GM18498 (cell line): ENCODE measurements at regions not wholly inside any gene's neighbourhood (a gene's known extent, or its start where the extent isn't known, plus 50 kb on each side); places are given as distances from the start of the nearest gene placed in this dataset.
"Not testable (repeated sequence)": the region's sequence is repeated elsewhere in the genome, so short reads cannot be mapped to it uniquely, and the experiment has no call there.

Experiments used
- ATAC-seq: cut with Tn5 transposase; IDR thresholded peaks from one replicate; pipeline ENCODE4 v1.9.1; 2021; ENCODE audit warnings: mild to moderate bottlenecking, moderate library complexity; ENCODE audit not compliant: unreplicated experiment

DNA sequence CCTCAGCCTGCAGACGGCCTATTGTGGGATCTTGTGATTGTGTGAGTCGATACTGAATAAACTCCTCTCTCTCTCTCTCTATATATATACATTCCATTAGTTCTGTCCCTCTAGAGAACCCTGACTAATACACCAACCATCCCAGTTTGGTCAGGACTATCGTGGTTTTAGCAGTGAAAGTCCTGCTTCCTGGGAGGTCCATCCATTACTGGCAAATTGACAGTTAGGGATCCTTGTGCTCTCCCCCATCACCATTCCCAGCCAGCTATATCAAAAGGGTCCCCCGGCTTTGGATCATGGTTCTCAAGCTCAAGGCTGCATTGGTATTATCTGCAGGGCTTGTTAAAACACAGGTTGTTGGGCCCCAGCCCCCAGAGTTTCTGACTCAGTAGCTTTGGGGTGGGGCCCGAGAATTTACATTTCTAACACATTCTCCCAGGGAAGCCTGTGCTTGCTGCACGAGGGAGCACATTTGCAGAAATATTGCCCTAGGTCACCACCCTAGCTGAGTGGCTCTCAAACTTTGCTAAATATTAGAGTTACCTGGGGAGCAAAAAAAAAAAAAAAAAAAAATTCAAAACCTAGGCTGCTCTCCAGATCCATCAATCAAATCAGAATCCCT, 899.1 kb upstream of the AUTS2 start:
- no peak for ATAC-seq

DNA sequence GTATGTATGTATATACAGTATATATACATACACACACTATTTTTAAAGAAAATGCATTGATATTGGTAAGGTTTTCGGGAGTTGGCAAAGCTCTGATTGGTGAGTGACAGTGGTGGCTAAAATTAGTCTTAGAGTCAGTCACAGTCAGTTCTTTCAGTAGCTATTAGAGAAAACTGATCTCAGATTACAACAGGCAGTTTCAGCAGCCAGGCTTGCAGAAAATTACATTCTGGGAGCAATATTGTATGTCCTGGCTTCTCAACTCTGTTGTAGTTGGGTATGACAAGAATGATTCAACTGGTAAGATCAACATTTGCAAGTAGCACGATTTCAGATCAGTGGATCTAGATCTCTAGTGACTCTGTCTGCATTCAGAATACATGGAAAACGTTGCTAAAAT, 897.9 kb upstream of the AUTS2 start:
- ATAC-seq = no peak

DNA sequence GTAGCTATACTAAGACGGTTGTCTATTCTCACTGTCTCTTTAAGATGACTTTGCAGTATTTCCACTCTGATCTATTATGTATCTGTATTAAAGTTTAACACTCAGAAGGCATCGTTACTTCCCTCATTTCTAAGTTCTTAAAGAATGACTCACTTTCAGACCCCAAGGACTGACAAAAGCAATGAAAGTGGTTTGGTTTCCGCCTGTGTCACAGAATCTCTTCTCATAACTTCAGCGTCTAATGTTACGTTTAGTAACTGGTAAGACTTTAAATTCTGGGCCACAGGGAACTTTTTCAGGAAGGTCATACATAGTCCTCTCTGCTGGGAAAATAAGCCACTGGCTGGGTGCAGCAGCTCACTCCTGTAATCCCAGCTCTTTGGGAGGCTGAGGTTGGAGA, 892.0 kb upstream of the AUTS2 start:
- no peak for ATAC-seq

DNA sequence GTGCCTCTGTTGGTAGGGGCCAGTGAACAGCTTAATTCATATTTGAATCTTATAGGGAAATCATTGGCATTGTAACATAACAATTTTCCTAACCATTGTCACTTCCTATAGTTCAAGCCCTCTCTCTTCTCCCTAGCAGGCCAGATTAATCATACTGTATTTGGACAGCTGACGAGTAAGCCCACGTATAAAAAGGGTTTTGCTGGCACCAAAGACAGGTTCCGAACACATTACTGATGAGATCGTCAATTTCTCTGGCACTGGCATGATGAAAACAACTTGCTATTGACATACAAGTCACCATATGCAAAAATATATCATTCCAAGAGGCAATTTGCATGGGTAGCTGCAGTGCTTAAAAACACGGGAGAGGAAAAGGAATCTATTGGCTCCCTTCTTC, 891.1 kb upstream of the AUTS2 start:
- no peak for ATAC-seq

DNA sequence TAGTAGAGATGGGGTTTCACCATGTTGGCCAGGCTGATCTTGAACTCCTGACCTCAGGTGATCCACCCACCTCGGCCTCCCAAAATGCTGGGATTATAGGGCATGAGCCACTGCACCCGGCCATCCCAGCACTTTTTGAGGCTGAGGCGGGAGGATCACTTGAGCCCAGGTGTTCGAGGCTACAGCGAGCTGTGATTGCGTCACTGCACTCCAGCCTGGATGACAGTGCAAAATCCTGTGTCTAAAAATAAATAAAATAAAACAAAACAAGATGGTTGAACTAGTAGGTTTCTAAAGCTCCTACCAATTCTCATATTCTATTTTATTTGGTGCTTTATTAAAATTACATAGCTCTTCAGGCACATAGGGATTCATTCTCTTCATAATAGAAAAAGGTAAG, 890.3 kb upstream of the AUTS2 start:
- ATAC-seq = no peak

DNA sequence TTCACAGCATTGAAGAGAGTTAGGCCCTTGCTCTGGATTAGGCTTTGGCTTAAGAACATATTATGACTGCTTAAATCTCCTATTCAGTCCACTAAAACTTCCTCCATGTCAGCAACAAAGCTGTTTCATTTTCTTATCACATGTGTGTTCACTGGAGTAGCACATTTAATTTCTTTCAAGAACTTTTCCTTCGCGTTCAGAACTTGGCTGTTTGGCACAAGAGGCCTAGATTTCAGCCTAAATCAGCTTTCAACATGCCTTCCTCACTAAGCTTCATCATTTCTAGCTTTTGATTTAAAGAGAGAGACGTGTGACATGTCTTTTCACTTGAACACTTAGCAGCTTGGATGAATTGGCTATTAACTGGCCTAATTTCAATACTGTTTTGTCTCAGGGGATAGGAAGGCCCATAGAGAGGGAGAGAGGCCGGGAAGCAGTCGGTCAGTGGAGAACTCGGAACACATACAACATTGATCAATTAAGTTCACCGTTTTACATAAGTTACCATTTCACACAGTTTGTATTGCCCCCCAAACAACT, 885.2 kb upstream of the AUTS2 start:
- ATAC-seq = no peak

DNA sequence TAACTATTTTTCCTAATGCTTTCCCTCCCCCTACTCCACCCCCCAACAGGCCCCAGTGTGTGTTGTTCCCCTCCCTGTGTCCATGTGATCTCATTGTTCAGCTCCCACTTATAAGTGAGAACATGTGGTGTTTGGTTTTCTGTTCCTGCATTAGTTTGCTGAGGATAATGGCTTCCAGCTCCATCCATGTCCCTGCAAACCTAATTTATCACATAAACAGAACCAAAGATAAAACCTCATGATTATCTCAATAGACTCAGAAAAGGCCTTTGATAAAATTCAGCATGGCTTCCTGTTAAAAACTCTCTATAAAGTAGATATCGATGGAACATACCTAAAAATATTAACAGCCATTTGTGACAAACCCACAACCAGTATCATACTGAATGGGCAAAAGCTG, 884.1 kb upstream of the AUTS2 start:
- ATAC-seq = not testable (repeated sequence)

DNA sequence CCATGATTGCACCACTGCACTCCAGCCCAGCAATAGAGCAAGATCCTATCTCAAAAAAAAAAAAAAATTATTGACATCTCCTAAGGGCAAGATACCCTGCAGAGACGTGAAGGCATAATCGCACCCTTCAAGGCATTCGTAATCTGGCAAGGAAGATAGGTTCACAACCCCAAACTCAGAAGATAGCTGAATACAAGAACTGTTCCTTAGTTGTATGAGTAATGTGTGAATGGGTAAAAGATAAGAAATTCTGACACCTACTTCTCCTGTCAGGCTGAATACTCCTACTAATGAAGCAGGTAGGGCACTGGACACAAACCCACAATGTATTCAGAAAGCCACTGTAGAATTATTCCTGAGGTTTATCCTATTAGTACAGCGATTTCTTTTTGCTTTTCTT, 882.4 kb upstream of the AUTS2 start:
- ATAC-seq = no peak

DNA sequence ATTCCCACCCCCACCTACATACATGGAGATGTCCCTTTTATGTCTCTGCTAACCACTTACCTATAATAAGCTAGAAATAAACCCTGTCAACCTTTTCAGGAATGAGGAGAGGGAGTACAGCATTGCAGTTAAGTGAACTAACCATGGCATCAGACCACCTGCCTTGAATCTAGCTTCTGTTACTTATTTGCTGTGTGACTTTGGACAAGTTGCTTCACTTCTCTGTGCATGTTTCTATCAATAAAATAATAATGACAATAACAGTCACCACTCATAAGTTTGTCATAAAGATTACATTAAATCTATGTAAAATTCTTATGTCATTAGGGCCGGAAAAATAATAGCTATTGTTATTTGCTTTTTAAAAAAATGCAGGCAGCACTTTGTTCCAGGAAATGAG, 881.1 kb upstream of the AUTS2 start:
- ATAC-seq = no peak

DNA sequence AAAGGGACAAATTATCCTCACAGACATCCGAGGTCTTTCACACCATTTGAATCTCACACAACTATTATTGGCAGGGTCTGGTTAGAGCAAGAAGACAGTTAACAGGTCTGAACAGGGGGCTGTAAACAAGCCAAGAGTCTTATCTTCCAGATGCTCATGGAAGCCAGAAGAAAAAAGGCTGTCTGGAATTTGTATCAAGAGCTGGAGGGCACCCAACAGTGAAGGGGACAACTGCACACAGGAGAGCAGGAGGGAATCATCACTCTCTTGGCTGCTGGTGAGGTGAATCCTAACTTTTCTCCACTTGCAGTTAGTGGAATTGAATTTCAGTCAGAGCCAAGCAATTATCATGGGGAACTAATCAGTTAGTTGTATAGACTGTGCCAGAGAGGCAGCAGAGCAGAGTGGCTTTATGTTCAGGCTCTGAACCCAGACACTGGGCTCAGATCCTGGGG, 880.2 kb upstream of the AUTS2 start:
- ATAC-seq = no peak

DNA sequence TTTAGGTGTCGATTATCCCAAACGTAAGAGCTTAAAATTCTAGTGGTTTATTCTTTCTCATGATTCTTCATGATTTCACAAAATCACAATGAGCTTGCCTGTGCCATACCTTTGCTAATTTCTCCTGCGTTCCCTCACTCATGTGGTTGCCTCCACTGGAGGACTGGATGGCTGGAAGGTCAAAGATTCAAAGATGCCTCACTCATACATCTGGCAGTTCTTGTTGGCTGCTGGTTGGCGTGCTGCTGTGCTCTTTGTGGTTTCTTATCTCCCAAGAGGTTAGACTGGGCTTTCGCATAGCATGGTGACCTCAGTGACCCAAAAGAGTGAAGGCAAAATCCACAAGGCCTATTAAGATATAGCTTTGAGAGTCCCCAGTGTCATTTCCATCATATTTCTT, 877.6 kb upstream of the AUTS2 start:
- ATAC-seq = no peak

DNA sequence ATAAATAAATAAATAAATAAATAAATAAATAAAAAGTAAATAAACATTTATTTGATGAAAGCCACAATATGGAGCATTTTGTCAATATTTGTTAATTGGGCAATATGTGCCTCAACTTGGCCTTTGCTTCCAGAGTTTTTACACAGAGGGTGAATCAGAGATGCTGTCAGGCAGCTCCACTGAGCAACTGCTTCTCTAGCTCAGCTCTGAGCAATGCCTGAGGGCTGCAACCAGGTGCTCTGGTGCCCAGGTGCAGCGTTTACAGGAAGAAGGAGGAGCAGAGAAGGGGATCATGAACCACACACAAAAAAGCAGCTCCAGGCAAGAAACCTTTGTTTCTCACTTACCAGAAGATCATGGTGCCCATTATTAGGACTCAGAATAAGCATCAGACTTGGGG, 876.2 kb upstream of the AUTS2 start:
- ATAC-seq = no peak

DNA sequence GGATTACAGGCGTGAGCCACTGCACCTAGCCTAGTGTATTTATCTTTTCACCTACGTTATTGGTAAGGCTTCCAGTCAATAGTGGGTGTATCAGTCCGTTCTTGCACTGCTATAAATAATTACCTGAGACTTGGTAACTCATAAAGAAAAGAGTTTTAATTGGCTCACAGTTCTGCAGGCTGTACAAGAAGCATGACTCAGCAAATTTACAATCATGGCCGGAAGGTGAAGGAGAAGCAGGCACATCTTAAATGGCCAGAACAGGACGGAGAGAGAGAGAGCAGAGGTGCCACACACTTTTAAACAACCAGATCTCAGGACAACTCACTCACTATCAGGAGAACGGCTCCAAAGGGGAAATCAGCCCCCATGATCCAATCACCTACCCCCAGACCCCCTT, 873.3 kb upstream of the AUTS2 start:
- ATAC-seq = no peak

DNA sequence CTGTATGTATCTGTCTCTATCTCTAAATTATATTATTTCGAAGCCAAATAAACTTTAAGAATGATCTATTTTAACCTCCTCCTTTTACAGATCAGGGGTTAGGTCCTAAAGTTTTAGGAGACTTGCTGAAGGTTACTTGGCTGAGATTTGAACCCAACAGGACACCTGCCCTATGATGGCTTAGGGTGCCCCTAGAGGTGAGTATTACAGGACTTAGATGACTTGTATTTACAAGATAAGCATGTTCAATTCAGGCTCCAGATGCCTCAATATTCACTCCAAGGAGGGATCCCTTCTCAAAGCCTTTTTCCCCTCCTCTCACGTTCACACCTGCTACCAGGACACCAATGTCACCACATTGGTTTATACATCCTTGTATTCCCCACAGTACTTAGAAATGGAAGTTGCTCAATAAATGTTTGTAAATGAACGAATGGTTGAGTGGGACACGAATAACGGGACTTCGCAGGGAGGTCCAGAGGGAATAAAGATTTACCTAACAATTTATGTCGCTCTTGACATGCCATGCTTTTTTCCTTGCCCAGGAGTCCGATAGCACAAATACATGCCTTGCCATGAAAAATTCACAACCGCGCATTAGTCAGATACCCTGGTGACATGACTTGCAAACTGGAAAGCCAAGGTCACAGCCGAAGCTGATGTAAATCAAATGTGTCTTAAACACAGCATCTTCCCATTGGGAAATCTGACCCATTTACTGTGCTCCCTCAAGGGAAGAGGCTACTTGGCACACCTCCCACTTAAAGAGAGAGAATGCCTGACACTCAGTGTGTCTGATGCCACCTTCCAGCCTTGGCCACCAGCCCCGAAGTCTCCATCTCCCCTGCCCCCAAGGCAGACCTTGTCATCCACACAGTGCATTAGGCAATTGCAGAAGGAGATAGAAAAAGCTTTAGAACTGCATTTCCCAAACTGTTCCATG, 872.2 kb upstream of the AUTS2 start:
- no peak for ATAC-seq

DNA sequence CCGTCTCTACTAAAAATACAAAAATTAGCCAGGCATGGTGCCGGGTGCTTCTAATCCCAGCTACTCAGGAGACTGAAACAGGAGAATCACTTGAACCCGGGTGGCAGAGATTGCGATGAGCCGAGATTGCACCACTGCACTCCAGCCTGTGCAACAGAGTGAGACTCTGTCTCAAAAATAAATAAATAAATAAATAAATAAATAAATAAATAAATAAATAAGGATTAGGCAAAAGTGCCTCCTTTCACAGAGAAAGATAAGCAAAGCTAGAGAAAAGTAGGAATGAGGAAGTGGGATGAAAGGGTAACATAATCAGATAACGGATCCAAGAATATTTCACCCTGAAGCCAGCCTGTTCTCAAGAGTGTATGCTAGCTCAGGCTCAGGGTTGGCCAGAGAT, 869.6 kb upstream of the AUTS2 start:
- not testable (repeated sequence) for ATAC-seq

DNA sequence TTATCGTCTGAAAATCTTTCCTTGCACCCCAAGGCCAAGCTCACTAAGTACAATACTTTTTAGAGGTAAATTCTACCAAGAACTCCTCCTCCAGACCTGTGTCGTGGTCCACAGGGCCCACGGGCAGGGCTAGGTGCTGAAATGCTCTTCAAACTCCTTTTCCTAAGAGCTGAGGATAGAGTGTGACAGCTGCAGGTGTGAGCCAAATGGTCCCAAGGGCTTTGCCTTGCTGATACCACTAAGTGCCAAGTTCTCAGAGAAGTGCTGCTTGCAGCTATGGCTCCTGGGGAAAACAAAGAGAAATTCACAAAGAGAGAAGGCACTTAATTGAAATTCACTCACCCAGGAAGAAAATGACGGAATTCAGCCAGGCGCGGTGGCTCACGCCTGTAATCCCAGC, 868.9 kb upstream of the AUTS2 start:
- no peak for ATAC-seq

DNA sequence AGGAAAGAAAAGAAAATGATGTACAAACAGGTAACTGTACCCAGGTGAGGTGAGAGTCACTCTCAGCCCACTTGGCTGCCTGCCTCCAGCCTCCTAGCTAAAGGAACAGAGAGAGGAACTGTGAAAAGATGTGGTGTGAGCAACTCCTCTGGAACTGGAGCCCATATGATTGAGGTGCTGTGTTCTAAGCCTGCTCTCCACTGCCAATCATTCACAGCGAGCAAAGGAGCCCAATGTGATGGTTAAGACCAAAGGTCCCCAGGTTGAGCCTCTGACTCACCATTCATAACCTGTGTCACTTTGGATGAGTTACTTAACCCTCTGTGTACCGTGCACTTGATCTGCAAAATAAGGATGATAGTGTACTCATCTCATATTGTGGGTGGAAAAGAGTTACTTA, 868.1 kb upstream of the AUTS2 start:
- ATAC-seq = no peak

DNA sequence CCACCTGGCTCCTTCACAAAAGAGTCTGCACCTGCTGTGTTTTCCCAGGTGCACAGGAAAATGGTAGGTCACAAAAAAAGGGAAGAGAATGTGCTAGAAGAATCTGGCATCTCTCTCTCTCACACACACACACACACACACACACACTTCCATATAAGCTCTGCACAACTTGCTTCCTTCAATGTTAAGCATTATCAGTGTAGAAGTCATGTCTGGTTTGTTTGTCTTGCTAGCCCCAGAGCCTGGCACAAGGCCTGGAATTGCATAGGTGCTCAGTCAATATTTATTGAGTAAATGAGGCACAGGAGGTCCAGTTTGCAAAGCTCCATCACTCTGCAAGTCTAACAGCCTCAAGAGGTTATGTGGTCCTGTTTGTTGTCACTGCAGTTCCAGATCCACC, 867.3 kb upstream of the AUTS2 start:
- no peak for ATAC-seq

DNA sequence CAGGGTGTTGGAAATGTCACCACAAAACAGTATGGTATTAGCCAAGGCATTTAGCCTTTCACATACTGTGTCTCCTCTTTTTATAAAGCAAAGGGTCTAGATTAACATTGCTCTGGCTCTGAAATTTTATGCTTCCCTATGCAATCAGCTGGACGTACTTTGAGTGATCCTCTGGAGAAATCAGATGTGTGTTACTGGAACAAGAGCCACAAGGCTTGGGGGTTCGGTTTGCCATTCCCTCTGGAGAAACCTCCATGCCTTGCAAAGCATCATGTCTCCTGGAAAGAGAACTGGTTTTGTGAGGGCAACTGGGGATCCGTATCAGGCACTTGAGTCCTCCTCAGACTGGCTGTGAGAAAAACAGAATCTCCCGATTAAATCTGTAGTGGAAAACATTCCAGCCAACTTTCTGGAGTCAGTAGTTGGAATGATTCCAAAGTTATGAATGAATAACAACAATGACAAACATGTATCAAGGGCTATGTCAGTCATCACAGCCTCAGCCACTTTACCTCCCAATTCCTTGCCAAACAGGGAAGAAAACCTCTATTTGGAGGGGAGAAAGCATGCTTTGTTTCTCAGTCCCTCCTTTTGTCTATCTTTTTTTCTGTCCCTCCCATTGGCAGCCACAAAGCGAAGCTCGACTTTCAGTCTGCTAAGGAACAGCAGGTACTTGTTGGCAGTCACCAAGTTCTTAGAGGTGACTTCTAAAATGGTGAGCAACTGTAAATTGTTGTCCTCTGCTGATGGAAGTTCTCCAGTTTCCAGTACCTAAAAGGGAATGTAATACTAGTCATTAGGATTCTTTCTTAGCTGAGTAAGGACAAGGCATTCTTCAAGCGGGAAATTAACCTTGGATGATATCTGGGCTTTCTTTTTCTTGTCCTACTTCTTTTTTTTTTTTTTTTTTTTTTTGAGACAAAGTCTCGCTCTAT, 864.8 kb upstream of the AUTS2 start:
- no peak for ATAC-seq

DNA sequence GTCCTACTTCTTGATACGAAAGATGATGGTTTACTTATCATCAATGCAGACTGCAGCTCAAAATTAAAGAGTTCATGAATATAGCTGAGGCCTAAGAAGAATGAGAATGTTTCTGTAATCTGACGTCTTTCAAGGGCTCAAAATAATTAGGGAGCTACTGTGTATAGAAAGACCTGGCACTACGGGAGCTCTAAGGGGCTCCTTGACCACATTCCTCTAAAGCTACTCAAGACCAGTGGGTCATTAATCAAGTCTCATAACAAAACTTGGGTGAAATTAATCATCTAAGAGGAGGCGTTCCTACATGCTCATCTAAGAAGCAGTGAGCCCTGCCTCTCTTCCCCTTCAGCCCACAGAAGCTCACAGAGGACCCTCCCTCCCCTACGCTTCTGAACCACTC, 863.8 kb upstream of the AUTS2 start:
- ATAC-seq = no peak

DNA sequence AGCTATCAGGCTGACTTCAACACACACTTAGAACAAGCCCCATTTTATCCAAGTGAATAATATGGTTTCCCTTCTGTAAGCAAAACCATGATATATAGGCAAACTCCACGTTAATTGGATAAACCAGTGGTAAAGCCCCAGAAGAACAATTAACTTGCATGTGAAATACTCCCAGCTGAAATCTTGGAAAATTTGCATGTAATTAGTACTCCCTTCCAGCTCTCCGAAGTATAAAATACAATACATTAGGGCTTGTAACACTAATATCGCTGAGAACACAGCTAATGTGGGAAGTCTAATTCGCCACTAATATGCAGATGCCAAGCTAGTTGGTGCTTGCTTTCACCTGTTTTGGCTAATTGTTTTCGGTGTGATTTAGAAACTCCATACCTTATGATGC, 859.0 kb upstream of the AUTS2 start:
- no peak for ATAC-seq
